ENCODE measurements at regions not wholly inside any gene's neighbourhood (a gene's known extent, or its start where the extent isn't known, plus 50 kb on each side); places are given as distances from the start of the nearest gene placed in this dataset.

DNA sequence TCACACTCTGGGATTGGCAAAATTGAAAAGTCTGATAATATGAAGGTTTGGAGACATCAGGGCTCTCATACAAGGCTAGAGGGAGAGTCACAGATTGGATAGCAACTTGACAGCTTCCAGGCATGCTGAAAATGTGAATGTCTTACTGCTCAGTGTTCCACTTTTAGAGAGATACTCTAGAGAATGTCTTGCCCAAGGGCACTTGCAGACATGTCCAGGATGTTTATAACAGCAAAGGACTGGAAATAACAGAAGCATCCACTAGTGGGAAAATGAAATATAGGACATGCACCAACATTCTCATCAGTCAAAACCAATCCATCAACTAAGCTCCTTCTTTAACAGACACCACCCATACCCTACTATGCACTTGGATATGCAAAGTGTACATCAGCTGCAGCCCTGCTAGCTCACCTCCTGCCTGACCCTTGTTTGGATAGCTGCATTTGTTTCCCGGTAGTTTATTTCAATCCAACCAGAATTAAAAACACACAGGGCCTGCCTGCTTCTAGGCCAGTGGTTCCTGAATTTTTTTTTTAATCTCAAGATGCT is 101.6 kb upstream of the ARHGEF3 start:
- TF ChIP-seq CTCF (IDR thresholded peaks at IDR 0.05; ENCODE audit: low read length) (no peak), EZH2 (IDR thresholded peaks at IDR 0.05; ENCODE audit: borderline replicate concordance, low read length) (no peak)
